Middle frontal gyrus (tissue), 1 donor: ENCODE measurements at regions not wholly inside any gene's neighbourhood (a gene's known extent, or its start where the extent isn't known, plus 50 kb on each side); places are given as distances from the start of the nearest gene placed in this dataset.

Experiments
- DNase-seq: peaks from one replicate; pipeline ENCODE4 v3.0.0-alpha.2; 2015; ENCODE audit warnings: low spot score; ENCODE audit errors: extremely low spot score

DNA sequence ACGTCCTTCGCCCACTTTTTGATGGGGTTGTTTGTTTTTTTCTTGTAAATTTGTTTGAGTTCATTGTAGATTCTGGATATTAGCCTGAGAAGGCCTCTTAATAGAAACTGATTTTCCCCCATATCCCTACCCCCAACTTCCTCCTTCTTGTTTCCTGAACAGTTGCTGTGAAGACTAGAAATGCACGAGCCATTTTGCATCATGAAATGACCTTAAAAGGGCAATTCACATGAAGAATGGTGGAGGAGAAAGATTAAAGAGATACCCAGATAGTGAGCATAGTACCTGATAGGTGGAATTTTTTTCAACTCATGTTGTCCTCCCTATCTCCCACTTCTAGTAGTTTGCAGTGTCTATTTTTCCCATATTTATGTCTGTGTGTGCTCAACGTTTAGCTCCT is 55.2 kb upstream of the KCNH8 start:
- DNase-seq = no peak

DNA sequence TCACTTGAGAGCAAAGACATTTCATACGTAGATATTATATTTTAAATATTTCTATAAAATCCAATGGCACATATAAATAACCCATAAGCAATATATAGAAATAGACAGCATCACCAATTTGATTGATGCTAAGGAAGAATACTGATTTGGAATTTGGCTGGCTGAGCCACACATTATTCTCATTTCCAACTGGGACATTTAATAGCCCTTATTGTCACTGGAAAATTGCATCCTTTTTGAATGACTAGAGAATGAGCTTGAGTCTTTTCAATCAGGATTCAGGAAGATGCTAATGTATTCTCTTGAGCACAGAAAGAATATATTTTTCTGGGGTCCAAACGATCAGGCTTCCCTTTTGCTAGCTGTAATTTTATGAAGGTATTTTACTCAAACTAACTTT is 70.9 kb upstream of the KCNH8 start:
- no peak for DNase-seq

DNA sequence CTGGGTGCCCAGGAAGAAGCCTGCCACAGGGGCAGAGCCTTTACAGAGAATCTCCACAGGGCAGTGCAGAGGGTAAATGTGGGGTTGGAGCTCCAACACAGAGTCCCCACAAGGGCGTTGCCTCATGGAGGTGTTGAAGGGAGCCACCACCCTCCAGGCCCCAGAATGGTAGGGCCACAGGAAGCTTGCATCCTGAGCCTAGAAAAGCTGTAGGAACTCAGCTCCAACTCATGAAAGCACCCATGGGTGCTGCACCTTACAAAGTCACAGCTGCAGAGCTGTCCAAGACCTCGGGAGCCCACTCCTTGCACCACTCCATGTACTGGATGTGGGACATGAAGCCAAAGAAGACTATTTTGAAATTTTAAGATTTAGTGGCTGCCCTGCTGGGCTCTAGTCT is 73.3 kb upstream of the KCNH8 start:
- no peak for DNase-seq

DNA sequence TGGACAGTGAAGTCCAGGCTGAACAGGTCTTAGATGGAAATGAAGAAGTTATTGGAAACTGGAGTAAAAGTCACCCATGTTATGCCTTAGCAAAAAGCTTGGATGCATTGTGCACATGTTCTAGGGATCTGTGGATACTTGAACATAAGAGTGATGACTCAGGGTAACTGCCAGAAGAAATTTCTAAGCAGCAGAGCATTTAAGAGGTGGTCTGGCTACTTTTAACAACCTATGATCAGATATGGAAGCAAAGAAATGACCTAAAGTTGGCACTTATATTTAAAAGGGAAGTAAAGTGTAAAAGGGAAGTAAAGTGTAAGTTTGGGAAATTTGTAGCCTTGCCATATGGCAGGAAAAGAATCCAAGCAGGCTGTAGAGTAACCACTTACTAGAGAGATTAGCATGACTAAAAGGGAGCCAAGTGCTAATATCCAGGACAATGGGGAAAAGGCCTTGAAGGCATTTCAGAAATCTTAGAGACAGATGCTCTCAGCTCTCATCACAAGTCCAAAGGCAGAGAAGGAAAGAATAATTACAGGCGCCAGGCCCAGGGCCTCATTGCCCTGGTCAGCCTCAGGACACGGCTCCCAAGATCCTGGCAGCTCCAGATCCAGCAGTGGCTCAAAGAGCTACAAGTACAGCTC is 73.9 kb upstream of the KCNH8 start:
- DNase-seq = no peak

DNA sequence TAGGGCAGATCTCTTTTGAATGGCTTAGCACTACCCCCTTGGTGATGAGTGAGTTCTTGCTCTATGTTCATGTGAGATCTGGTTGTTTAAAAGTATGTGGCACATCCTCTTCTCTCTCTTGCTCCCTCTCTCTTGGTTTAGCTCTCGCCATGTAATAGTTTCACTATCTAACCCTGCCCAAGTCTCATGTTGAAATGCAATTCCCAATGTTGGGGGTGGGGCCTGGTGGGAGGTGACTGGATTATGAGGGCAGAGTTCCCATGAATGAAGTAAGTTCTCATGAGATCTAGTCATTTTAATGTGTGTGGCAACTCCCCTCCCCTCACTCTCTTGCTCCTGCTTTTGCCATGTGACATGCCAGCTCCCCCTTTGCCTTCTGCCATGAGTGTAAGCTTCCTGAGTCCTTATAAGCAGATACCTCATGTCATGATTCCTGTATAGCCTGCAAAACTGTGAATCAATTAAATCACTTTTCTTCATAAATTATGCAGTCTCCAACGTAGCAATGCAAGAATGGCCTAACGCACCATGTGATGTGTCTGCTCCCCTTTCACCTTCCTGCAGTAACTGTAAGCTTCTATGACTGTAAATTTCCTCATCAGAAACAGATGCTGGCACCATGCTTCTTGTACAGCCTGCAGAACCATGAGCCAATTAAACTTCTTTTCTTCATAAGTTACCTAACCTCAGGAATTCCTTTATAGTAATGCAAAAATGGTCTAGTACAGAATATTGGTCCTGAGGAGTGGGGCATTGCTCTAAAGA is 74.8 kb upstream of the KCNH8 start:
- no peak for DNase-seq

DNA sequence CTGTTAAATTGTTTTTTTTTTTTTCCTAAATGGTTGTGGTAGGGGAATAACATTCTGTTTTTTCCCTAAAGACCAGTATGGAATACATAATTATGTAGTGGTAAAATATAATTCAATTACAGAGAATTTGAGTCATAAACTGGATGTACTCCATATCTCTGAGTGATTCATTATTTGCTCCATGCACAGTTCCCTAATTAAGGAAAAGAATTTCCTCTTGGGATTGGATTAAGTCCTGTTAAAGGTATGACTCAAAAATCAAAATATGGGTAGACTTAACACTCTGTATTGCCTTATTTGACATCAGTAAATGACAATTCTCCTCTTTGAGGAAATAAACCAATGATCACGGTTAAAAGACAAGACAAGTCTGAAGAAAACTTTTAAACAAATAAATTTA is 78.0 kb upstream of the KCNH8 start:
- no peak for DNase-seq

DNA sequence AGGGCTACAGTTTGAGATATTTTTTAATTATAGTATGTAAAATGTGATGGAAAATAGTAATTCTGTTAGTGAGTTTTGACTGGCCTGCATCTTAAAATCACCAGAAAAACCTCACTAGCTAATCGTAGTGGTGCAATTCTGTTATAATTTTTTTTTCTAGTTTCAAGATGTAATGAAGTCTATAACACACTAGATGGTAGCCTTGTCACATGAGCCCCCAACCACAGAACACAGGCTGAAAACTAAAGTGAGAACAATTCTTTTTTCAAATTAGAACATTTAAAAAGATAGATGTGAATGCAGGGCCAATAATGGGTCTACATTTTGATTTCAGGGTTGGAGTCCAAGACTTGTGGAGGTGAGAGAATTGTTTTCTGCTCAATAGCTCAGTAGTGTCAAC is 83.3 kb upstream of the KCNH8 start:
- DNase-seq = no peak

DNA sequence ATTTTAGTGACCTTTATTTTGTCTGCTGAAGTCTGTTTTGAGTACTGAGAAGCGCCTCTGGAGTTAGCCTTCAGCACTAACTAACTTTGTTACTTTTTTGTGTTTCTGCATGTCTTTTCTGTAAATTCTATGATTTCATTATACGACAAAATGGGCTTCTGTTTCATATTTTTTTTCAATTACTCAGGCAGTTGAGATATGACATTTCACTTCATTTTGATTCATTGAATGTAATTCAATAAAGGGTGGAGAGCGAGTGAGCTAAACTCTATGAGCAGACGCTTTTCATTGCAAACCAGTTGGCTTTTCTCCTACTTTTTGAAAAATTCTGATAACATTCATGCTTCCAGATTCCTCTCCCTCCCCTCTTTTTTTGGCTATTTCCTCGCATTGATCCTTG is 84.4 kb upstream of the KCNH8 start:
- DNase-seq = no peak

DNA sequence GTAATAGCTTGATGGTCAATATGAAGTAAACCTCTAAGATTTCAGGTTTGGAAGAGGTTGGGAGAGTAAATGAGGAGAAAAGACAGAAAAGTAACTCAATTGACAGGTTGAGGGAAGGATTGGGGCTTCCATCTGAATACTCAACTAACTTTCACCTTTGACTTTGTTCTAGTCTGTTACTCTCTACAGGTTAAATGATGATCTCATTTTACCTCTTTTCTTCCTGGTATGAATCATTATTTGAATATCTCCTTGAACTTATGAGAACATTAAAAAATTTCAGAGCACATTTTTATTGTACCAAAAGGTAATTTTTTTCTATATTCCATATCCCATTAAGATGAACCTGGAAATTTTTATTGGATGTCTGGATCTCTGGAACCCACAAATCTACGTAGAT is 87.9 kb upstream of the KCNH8 start:
- DNase-seq = no peak

DNA sequence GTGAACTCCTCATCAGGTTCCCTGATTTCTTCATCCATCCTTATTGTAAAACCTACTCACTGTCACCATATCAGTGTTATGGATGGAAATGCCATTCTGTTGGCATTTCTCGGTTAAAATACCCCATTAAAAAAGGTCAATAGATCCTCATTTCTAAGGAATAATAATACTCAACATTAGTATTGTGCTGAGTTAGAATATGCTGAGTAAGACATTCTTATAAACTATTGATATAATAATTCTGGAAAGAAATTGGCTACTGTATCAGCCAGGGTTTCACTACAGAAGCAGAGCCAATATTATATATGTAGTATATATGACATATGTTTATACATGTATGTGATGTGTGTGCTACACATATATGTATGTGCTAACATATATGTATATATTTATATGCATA is 95.4 kb upstream of the KCNH8 start:
- no peak for DNase-seq

DNA sequence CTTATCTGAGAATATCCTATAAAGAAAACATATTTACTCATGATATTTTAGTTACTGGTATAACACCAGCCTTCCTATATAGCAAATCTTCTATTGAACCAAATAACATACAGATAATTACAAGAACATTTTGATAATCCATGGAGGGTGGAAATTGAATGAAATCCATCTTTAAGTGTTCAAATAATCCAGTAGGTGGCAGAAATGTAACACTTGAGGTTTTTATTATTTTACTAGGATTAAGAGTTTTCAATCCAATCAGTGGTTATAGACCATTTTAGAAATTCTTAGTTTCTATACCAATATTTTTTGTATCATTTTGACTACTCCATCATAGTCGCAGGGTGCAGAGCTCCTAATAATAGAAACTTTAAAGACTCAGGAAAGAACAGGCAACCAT is 101.9 kb upstream of the KCNH8 start:
- no peak for DNase-seq

DNA sequence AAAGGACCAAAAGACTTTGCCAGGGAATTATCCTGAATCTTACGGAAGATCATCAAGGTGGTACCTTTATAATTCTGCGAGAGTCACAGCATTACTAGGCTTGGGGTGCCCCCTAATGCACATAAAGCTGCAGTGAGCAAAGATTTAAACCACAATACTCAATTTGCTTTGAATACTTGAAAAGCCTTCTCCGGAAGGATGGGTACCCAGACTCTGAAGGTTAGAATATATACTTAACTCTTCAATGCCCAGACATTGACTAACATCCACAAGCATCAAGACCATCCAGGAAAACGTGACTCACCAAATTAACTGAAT is 117.8 kb upstream of the KCNH8 start:
- DNase-seq = no peak

DNA sequence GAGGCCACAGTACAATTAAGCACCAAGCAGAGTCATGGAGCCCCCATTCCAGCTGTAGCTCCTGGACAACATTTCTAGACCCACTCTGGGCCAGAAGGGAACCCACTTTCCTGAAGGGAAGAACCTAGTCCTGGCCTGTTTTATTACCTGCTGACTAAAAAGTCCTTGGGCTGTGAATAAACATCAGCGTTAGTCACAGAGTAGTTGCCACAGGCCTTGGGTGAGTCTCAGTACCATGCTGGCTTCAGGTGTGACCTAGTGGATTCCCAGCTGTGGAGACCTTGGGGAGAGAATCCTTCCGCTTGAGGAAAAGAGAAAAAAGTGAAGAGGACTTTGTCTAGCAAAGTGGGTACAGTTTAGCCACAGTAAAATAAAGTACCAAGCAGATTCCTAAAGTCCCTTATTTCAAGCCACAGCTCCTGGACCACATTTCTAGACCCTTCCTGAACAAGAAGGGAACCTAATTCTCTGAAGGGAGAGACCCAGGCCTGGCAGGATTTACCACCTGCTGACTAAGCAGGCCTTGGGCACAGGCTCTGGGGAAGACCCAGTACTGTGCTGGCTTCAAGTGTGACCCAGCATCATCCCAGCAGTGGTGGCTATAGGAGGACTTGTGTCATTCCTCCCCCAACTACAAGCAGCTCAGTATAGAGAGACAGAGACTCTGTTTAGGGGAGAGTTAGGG is 118.3 kb upstream of the KCNH8 start:
- no peak for DNase-seq

DNA sequence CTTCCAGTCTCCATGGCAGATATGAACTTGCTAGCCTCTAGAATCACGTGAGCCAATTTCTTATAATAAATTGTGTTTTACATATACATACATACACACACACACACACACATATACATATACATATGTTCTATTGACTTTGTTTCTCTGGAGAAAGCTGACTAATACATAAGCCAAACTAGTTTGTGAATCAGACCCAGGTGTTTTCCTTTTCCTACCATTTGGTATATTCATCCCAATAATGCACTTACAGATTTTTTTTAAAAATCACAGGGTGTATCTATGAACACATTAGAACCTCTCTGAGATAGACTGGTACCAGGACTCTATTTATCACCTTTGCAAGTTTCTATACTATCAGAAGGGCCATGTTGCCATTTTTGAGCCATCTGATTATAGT is 122.9 kb upstream of the KCNH8 start:
- DNase-seq = no peak

DNA sequence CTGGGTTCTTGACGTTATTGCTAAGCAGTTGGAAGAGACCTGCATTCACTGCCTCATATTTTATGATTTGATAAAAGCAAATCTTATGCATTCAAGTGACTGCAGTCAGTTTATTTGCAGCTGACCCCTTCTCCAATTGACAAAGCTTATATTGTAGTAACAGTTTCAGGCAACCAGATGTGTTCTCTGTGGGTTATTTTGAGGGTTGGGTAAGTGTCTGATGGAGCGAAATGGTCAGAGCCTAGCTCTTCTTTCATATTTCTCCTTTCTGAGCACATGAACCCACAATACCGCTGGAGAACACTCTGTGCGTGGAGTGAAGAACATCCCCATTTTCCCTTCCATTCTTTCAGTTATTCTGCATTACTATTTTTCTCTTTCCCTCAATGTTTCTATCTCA is 125.8 kb upstream of the KCNH8 start:
- no peak for DNase-seq

DNA sequence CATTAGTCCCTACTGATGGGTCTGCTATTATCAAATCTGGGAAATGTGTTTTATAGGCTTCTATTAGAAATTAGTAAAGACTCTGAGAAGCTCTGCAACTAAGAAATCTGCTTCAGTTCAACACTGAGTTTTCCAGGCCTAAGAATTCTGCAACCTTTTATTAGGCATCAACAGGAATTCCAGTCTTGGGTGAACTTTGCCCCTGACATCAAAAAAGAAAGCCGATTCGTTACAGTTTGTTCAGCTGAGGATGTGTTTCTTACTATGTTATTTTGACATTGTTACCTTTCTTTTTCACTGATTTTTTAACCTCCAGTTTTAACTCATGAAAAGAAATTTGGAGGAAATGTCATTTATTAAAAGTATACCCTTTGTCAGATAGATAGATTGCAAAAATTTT is 131.5 kb upstream of the KCNH8 start:
- DNase-seq = no peak

DNA sequence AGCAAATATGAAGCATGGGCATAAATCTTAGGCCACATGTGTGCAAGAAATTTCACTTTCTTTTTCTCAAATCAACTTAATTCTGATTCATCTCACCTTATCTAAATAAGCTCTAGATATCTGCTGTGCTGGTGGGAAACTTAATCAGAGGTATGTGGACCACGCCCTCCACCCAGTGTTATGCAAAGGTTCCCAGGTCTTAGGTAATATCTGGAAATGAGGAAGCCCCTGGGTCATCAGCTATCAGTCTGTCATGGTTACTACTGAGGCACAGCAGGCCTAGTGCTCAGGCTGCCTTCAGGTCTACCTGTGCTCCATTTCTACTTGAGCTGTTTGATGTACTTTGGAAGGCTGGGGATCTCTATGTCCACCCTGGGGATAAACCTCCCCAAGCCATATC is 134.4 kb upstream of the KCNH8 start:
- DNase-seq = no peak

DNA sequence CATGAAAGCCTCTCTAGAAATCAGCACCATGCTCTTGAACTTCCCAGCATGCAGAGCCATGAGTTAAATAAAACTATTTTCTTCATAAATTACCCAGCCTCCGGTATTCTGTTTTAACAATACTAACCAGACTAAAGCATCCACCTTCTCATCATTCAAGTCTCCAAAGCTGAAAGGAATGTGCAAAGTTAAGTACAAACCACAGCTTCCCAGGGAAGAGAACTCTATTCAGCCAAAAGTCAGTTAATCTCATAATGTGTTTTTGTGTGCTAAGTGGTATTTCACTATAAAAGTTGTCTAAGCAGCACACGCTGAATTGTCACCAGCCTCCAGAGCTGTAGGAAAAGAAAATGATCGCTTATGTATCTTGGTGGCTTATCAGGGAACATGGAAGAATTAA is 135.5 kb upstream of the KCNH8 start:
- no peak for DNase-seq

DNA sequence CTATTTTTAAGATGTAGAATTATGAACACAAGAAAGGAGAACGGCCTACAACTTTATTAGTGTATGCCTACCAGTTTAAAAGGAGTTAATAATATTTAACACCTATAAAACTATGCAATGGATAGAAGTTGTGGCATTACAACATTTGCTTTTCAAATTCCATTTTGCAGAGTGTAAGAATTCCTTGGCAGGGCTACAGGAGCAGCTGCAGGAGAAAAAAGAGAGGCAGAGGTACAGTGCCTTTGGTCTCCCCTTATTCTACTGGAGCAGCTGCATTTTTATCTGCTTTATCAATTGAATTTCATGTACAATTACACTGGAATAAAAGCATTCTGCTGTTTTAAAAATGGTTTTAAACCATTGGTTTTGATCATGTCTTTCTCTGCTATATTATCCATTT is 145.7 kb upstream of the KCNH8 start:
- DNase-seq = no peak

DNA sequence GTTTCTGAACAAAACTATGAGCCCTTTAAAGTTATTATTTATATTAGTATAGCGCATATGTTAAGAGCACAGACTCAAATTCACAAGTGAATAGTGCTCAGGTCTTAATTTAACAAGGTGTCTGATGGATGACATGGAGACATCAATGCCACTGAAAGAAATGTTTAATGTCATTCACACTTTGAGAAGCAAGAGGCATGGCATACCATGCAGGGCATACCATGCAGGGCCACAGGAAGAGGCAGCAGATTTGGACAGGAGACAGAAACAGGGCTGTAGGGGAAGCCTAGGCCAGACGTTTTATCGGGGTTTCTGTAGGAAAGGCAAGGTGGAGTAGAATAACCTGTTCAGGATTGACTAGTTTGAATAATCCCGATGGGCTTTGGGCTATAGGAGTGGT is 150.2 kb upstream of the KCNH8 start:
- DNase-seq = no peak

DNA sequence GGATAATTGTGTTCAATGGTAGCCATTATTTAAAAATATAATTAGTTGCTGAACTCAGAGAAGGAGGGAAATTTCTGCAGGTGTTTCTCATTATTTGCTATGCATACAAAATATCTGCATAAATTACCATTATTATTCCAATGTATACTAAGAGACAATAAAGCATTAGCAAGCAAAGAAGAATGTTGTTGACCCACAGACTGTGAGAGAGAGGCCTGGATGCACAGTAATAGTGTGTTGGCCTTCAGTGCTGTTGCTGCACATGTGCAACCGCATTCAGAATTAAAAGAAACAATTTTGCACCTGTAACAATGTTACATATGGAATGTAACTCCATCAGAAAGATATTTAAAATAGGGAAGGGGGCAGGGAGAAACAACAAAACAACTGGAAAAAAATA is 155.6 kb upstream of the KCNH8 start:
- DNase-seq = no peak

DNA sequence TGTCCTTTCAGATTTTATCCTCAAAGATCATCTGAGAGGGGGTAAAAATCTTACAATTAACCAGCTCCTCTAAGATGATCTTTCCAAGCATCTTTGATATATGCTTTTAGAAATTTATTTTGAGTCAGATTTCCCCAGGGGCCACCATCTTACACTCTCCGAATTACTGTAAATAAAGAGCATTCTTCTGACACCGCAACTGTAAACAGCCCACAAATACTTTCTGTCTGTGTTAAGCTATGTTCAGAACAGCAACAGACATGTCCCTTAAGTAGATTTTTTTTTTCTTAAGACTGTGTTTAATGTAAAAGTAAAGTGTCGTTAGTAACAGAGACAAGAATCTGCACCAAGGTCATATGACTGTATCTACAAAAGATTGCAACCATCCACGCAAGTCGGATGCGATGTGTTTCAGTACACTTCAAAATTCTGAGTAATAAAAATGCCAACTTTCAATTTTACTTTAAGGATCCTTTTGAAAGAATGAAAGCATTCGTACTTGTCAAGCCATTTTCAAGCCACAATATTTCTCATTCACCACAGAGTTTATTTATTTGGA is 159.0 kb upstream of the KCNH8 start:
- no peak for DNase-seq
